T47D (cell line): ENCODE measurements at regions not wholly inside any gene's neighbourhood (a gene's known extent, or its start where the extent isn't known, plus 50 kb on each side); places are given as distances from the start of the nearest gene placed in this dataset.

ENCODE experiments used
- DNase-seq, 2 experiments: peaks; one replicate each; pipeline versions ENCODE4 v3.0.0 to v3.0.0-alpha.2; 2011 to 2012; ENCODE audit warnings: low read depth in 1 of 2, low spot score in 1 of 2
- JUND ChIP-seq: IDR thresholded peaks from 2 replicates; pipeline ENCODE4 v1.6.1; 2012; ENCODE audit warnings: low read depth
- in situ Hi-C: cut with HindIII; loops from 2 replicates; pipeline ENCODE4 v1.10.0; 2016; ENCODE audit warnings: low sequenced_read_pairs, low pct_unique_long_range_greater_than_20kb

- in situ Hi-C loops = no loop called here
- no peak for TF ChIP-seq JUND
- no peak for DNase-seq
These were observed 236.1 kb upstream of the USP25 start for GRCh38 chr21:15493646-15494045.

DNA sequence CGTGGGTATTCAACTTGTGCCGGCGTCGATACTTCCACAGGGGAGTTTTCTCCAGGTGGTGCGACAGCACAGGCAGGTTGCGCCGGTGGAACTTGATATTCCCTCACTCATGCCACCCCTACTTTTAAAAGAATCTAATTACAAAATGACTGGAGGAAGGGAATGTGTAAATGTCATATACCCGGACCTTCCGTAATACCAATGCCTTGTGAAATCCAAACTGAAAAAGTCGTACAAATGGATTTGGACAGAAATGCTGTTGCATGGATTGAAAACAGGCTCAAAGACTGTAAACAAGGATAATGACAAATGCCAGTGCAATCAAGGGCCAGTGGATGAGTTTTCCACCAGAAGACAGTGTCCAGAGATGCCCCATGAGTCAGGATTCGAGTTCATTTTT lies 235.3 kb upstream of the USP25 start:
- no peak for TF ChIP-seq JUND
- in situ Hi-C loops = no loop called here
- DNase-seq = no peak

GRCh38 chr21:15495965-15496364 lies 233.8 kb upstream of the USP25 start:
- DNase-seq = no peak
- in situ Hi-C loops = no loop called here
- no peak for TF ChIP-seq JUND

DNA sequence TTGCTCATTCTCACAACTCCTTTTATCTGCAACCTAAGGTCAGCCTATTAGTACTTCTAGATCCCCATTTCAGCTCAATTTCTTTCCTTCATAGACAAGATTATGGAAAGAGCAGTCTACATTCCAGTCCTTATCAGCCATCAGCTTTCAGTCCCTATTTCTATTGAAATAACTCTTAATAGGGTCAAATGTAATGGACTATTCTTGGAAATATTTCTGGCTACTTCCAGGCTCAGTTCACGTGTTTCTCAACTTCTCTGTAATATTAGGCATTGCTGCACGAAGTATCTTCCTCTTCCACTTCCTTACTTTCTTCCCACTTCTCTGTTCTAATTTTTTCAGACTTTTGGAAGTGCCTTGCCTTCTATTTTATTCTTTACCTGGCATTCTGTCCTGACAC lies 232.9 kb upstream of the USP25 start:
- TF ChIP-seq JUND = no peak
- in situ Hi-C loops = no loop called here
- DNase-seq = no peak

DNA sequence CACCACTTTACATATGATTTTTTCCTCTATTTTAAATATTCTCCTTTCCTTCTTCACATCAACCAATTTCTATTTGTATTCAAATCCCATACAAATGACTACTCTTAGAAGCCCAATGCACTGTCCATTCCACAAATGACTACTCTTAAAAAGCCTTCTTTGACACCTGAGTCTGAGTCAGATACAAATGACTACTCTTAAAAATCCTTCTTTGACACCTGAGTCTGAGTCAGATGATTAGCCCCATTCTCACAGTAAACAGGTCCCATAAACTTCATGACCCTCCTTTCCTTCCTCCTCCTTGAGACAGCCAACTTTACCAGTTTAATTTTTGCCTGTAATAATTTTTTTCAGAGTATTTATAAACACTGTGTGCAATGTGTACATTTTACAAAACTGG lies 231.3 kb upstream of the USP25 start:
- in situ Hi-C loops = no loop called here
- DNase-seq = no peak
- TF ChIP-seq JUND = no peak

DNA sequence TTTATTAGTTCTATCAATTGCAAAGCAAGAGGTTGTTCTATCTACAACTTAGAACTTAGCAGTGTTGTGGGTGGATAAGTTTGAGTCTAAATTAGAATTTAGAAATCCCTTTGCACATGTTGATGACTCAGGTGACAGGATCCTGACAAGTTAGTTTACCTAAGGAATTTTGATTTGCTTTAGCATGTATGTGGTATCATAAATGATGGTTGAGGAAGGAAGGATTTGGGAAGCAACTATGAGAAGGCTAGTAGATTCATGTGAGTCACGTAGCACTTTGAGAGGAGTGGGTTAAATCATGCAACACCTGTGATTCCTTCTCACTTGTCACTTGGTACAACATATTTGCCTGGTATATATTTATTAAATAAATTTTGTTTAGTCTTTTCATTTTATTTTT lies 223.7 kb upstream of the USP25 start:
- TF ChIP-seq JUND = no peak
- DNase-seq = no peak
- in situ Hi-C loops = no loop called here

GRCh38 chr21:15508554-15508953 lies 221.2 kb upstream of the USP25 start:
- TF ChIP-seq JUND = no peak
- no peak for DNase-seq
- in situ Hi-C loops = no loop called here

DNA sequence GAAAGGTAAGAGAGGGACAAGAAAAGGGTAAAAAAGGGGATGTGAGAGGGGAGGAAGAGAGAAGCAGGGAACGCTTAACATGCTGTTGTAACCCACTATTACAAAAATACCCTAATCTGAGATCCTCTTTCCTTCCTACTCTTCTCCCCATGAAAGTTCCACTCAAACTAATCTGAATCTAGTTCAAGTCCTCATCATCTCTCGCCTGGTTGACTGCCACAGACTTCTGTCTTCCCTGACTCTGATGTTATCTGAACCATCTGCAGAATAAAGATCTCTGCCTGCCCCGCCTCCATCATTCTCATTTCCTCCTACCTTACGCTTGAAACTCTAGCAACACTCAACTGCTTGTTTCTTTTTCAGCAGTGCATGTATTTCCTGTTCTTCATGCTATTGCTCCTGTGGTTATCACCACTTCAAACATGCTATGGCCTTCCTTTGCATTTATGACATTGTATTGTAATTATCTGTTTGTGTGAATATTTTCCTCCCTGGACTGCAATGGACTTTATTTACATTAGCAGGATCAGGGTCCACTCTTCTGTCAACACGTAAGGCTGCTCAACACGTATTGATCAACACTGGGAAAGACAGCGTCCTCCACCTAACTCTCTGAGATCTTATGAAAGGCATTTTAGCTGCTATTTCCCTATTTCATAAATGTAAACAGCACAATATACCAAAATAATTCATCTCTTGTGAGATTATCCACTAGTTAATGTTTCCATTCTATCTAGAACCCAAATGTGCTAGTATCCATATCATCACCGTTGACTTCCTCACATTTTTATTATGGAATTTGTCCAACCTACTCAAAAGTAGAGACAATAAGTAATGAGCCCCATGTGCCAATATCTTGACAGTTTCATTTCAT lies 215.5 kb upstream of the USP25 start:
- no peak for DNase-seq
- no peak for TF ChIP-seq JUND
- in situ Hi-C loops = no loop called here

- no peak for TF ChIP-seq JUND
- in situ Hi-C loops = no loop called here
- no peak for DNase-seq
These were observed 213.9 kb upstream of the USP25 start for GRCh38 chr21:15515908-15516307.

GRCh38 chr21:15517394-15517793 lies 212.4 kb upstream of the USP25 start:
- DNase-seq = no peak
- no peak for TF ChIP-seq JUND
- in situ Hi-C loops = no loop called here

DNA sequence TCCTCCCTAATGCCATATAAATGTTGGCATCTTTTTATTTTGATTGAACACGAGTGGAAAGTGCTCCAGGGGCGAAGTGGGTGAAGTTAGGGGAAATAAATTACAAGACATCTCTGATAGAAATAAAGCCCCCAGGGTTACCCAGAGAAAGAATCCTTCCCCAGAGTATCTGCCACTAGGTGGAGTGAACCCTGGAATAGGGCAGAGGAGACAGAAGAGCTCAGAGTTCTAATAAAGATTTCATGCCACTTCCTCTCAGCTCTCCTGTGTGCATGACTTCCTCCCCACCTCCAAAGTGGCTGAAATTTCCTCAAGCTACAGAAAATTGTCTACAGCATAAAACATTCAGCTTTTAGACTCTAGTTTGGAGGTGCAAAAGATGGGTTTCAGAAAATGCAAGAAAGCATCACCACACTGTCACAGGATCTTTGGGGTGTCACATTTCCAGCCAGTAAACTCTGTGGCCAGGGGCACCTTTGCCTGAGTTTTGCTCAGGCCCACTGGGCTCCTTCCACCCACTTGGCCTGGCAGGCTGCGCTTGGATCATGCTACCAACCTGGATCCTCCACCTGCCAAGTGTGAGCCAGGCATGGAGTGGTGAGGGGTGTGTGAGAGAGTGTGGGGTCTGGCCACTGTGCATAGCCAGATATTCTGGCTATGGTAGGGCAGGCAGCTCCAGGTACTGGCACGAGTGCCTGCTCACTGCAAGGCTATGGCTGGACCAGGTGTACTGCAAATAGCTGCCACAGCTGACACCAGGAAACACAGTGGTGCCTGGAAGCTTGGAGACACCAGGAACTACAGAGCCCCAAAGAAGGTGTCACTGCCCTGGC lies 208.8 kb upstream of the USP25 start:
- peak; percentile 5 to 16 for DNase-seq
- in situ Hi-C loops = no loop called here
- TF ChIP-seq JUND = no peak

GRCh38 chr21:15521644-15522001 lies 208.2 kb upstream of the USP25 start:
- no peak for DNase-seq
- in situ Hi-C loops = no loop called here
- TF ChIP-seq JUND = no peak

DNA sequence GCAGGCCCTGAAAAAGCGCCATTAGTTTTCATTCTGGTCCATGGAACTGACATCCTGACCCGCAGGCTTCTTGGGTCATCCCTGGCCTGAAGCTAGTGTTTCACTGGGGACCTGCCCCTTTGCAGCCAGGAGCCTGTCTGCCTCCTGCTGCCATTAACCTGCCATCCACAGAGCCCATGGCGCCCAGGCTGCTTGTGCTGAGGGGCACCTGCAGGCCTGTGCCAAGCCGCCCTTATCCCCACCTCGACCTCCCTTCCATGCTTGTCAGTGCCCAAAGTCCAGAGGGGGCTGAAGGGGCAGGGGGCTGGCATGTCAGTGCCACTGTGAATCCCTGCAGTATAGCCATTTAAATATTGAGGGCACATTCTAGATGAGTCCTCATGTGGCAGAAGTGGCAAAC lies 207.6 kb upstream of the USP25 start:
- DNase-seq = no peak
- in situ Hi-C loops = no loop called here
- TF ChIP-seq JUND = no peak
